ENCODE measurements at regions not wholly inside any gene's neighbourhood (a gene's known extent, or its start where the extent isn't known, plus 50 kb on each side); places are given as distances from the start of the nearest gene placed in this dataset.

- H3K27me3 ChIP-seq: no peaks in the 10 kb centered on the region
- DNase-seq: no peak
- no peak overlapping the region for H3K4me3 ChIP-seq (ENCODE audit: low read depth, low read length)
- H3K9me3 ChIP-seq: no peaks in the 10 kb centered on the region
- H3K36me3 ChIP-seq: no peaks in the 10 kb centered on the region
- TF ChIP-seq CTCF (IDR thresholded peaks at IDR 0.05; ENCODE audit: low read depth, low read length): no peak
- peaks cover 9% of the 10 kb centered on the region; the same call in 1 of the 2 replicates for H3K4me1 ChIP-seq
These were observed 313.4 kb downstream of the LPIN1 start for GRCh38 chr2:12059616-12060441.

GRCh38 chr2:12060886-12061285 lies 314.5 kb downstream of the LPIN1 start:
- Histone ChIP-seq H3K36me3 (no peaks in the 10 kb centered on the region), H3K4me3 (ENCODE audit: low read depth, low read length) (no peak overlapping the region), H3K27me3 (no peaks in the 10 kb centered on the region), H3K4me1 (peaks cover 9% of the 10 kb centered on the region; the same call in 1 of the 2 replicates), H3K9me3 (no peaks in the 10 kb centered on the region)
- no peak for DNase-seq
- TF ChIP-seq CTCF (IDR thresholded peaks at IDR 0.05; ENCODE audit: low read depth, low read length): no peak

- peaks cover 9% of the 10 kb centered on the region; the same call in 1 of the 2 replicates for H3K4me1 ChIP-seq
- H3K9me3 ChIP-seq: no peaks in the 10 kb centered on the region
- no peak for DNase-seq
- no peaks in the 10 kb centered on the region for H3K36me3 ChIP-seq
- TF ChIP-seq CTCF (IDR thresholded peaks at IDR 0.05; ENCODE audit: low read depth, low read length): no peak
- no peak overlapping the region for H3K4me3 ChIP-seq (ENCODE audit: low read depth, low read length)
- no peaks in the 10 kb centered on the region for H3K27me3 ChIP-seq
These were observed 315.0 kb downstream of the LPIN1 start for GRCh38 chr2:12061286-12062052.

GRCh38 chr2:12062053-12062395 lies 315.6 kb downstream of the LPIN1 start:
- Histone ChIP-seq H3K9me3 (no peaks in the 10 kb centered on the region), H3K4me1 (peaks cover 9% of the 10 kb centered on the region; the same call in 1 of the 2 replicates), H3K27me3 (no peaks in the 10 kb centered on the region), H3K36me3 (no peaks in the 10 kb centered on the region), H3K4me3 (ENCODE audit: low read depth, low read length) (no peak overlapping the region)
- no peak for DNase-seq
- no peak for TF ChIP-seq CTCF (IDR thresholded peaks at IDR 0.05; ENCODE audit: low read depth, low read length)

- no peak for DNase-seq
- no peak for TF ChIP-seq CTCF (IDR thresholded peaks at IDR 0.05; ENCODE audit: low read depth, low read length)
- Histone ChIP-seq H3K4me3 (ENCODE audit: low read depth, low read length) (no peak overlapping the region), H3K9me3 (no peaks in the 10 kb centered on the region), H3K27me3 (no peaks in the 10 kb centered on the region), H3K4me1 (peaks cover 9% of the 10 kb centered on the region; the same call in 1 of the 2 replicates), H3K36me3 (no peaks in the 10 kb centered on the region)
These were observed 316.8 kb downstream of the LPIN1 start for GRCh38 chr2:12063210-12063609.

- DNase-seq: no peak
- peaks cover 9% of the 10 kb centered on the region; the same call in 1 of the 2 replicates for H3K4me1 ChIP-seq
- no peaks in the 10 kb centered on the region for H3K9me3 ChIP-seq
- H3K27me3 ChIP-seq: no peaks in the 10 kb centered on the region
- H3K4me3 ChIP-seq (ENCODE audit: low read depth, low read length): no peak overlapping the region
- H3K36me3 ChIP-seq: no peaks in the 10 kb centered on the region
- no peak for TF ChIP-seq CTCF (IDR thresholded peaks at IDR 0.05; ENCODE audit: low read depth, low read length)
These were observed 317.7 kb downstream of the LPIN1 start for GRCh38 chr2:12064153-12064552.

Data from BE2C (cell line).